Retinal pigment epithelial cell (primary cell): ENCODE measurements at regions not wholly inside any gene's neighbourhood (a gene's known extent, or its start where the extent isn't known, plus 50 kb on each side); places are given as distances from the start of the nearest gene placed in this dataset.
"Not testable (repeated sequence)": the region's sequence is repeated elsewhere in the genome, so short reads cannot be mapped to it uniquely, and the experiment has no call there.

ENCODE experiments used
- DNase-seq: peaks from one replicate; pipeline ENCODE4 v3.0.0-alpha.2; 2010; ENCODE audit warnings: low read depth
- H3K4me3 ChIP-seq: 2 replicates; pipeline ENCODE4 v1.5.1; 2011; ENCODE audit warnings: mild to moderate bottlenecking, low read length, control low read depth, moderate library complexity
- CTCF ChIP-seq: conservative IDR thresholded peaks from 2 replicates; pipeline ENCODE4 v1.5.1; 2011; ENCODE audit warnings: low read depth, low read length, control low read depth, inconsistent platforms

- no peak for DNase-seq
- no peak for TF ChIP-seq CTCF
- H3K4me3 ChIP-seq, result no peak overlapping the region
Measured at GRCh38 chr13:111630406-111630805, 310.0 kb downstream of the TEX29 start.

- H3K4me3 ChIP-seq, DNase-seq: not testable (repeated sequence)
Measured at GRCh38 chr13:111631271-111631670, 310.8 kb downstream of the TEX29 start.

GRCh38 chr13:111632906-111633305 lies 312.5 kb downstream of the TEX29 start:
- no peak for DNase-seq
- H3K4me3 ChIP-seq, result no peak overlapping the region
- no peak for TF ChIP-seq CTCF

- no peak for TF ChIP-seq CTCF
- no peak for DNase-seq
Measured at GRCh38 chr13:111633401-111633800, 313.0 kb downstream of the TEX29 start.

GRCh38 chr13:111634410-111634809 lies 314.0 kb downstream of the TEX29 start:
- no peak for TF ChIP-seq CTCF
- DNase-seq, result no peak
- H3K4me3 ChIP-seq, result no peak overlapping the region

More at GRCh38 chr13:111633401-111633800, 313.0 kb downstream of the TEX29 start:
- H3K4me3 ChIP-seq, result no peak overlapping the region

GRCh38 chr13:111636271-111636670 lies 315.8 kb downstream of the TEX29 start:
- no peak overlapping the region for H3K4me3 ChIP-seq

GRCh38 chr13:111636804-111637203 lies 316.4 kb downstream of the TEX29 start:
- no peak for TF ChIP-seq CTCF

More at GRCh38 chr13:111636271-111636670, 315.8 kb downstream of the TEX29 start:
- no peak for DNase-seq
- TF ChIP-seq CTCF, result no peak

GRCh38 chr13:111637365-111637764 lies 316.9 kb downstream of the TEX29 start:
- DNase-seq, result no peak
- H3K4me3 ChIP-seq, result no peak overlapping the region
- TF ChIP-seq CTCF, result no peak

More at GRCh38 chr13:111636804-111637203, 316.4 kb downstream of the TEX29 start:
- no peak overlapping the region for H3K4me3 ChIP-seq
- DNase-seq, result no peak
